Liver (tissue), 8 donors: ENCODE measurements at regions not wholly inside any gene's neighbourhood (a gene's known extent, or its start where the extent isn't known, plus 50 kb on each side); places are given as distances from the start of the nearest gene placed in this dataset.

Experiments used
- DNase-seq: peaks from one replicate; pipeline ENCODE4 v3.0.0-alpha.2; 2017; ENCODE audit warnings: low spot score
- H3K27ac ChIP-seq, 2 donors: one replicate each; pipeline ENCODE4 v1.7.0; 2013; ENCODE audit warnings: inconsistent platforms in 2 of 2, low read length in 2 of 2, control low read depth in 1 of 2, low read depth in 1 of 2, mild to moderate bottlenecking in 1 of 2
- H3K27me3 ChIP-seq, 4 donors: one replicate each; pipeline versions ENCODE4 v1.6.1 to v1.7.0; 2013; ENCODE audit warnings: low read length in 3 of 4, inconsistent platforms in 1 of 4, mild to moderate bottlenecking in 1 of 4, moderate library complexity in 1 of 4; ENCODE audit not compliant: control insufficient read depth in 4 of 4, insufficient read depth in 4 of 4
- H3K36me3 ChIP-seq, 4 donors: one replicate each; pipeline versions ENCODE4 v1.6.1 to v1.7.0; 2013; ENCODE audit warnings: low read length in 3 of 4, mild to moderate bottlenecking in 3 of 4, low read depth in 1 of 4, moderate library complexity in 1 of 4; ENCODE audit not compliant: control insufficient read depth in 4 of 4, insufficient read depth in 3 of 4
- H3K4me1 ChIP-seq, 4 donors: one replicate each; pipeline versions ENCODE4 v1.6.1 to v1.7.0; 2013; ENCODE audit warnings: low read length in 3 of 4, mild to moderate bottlenecking in 3 of 4, moderate library complexity in 1 of 4; ENCODE audit not compliant: control insufficient read depth in 4 of 4, insufficient read depth in 4 of 4
- H3K4me3 ChIP-seq, 3 donors: one replicate each; pipeline versions ENCODE4 v1.6.1 to v1.7.0; 2013; ENCODE audit warnings: low read length in 3 of 3, control low read depth in 1 of 3, low read depth in 1 of 3, mild to moderate bottlenecking in 1 of 3
- H3K9ac ChIP-seq, 2 donors: one replicate each; pipeline ENCODE4 v1.7.0; 2013; ENCODE audit warnings: low read length in 2 of 2, mild to moderate bottlenecking in 2 of 2, moderate library complexity in 2 of 2, control low read depth in 1 of 2, low read depth in 1 of 2
- H3K9me3 ChIP-seq, 4 donors: one replicate each; pipeline versions ENCODE4 v1.6.1 to v1.7.0; 2013; ENCODE audit warnings: low read length in 3 of 4; ENCODE audit not compliant: control insufficient read depth in 4 of 4
- EGR1 ChIP-seq, 2 donors: IDR thresholded peaks; 2 replicates each; pipeline ENCODE4 v1.6.1; 2016 to 2018; ENCODE audit warnings: antibody characterized with exemption in 2 of 2, low read depth in 2 of 2
- FOXA1 ChIP-seq: IDR thresholded peaks from 2 replicates; pipeline ENCODE4 v1.6.1; 2016; ENCODE audit warnings: antibody characterized with exemption
- FOXA2 ChIP-seq: IDR thresholded peaks from 2 replicates; pipeline ENCODE4 v1.6.1; 2016; ENCODE audit warnings: antibody characterized with exemption
- GABPA ChIP-seq, 2 donors: IDR thresholded peaks in 1 of 2; conservative IDR thresholded peaks in 1 of 2; 2 replicates each; pipeline ENCODE4 v1.6.1; 2016; ENCODE audit warnings: antibody characterized with exemption in 2 of 2, mild to moderate bottlenecking in 1 of 2, moderate library complexity in 1 of 2
- HNF4A ChIP-seq, 2 donors: conservative IDR thresholded peaks; 2 replicates each; pipeline ENCODE4 v1.6.1; 2016; ENCODE audit warnings: antibody characterized with exemption in 2 of 2, mild to moderate bottlenecking in 2 of 2
- HNF4G ChIP-seq: IDR thresholded peaks from 2 replicates; pipeline ENCODE4 v1.6.1; 2016; ENCODE audit warnings: antibody characterized with exemption
- JUND ChIP-seq, 2 donors: IDR thresholded peaks; 2 replicates each; pipeline ENCODE4 v1.6.1; 2016; ENCODE audit warnings: antibody characterized with exemption in 2 of 2
- NR2F2 ChIP-seq: IDR thresholded peaks from 2 replicates; pipeline ENCODE4 v1.6.1; 2016; ENCODE audit warnings: antibody characterized with exemption
- RAD21 ChIP-seq, 2 donors: IDR thresholded peaks; 2 replicates each; pipeline ENCODE4 v1.6.1; 2016; ENCODE audit warnings: antibody characterized with exemption in 2 of 2, mild to moderate bottlenecking in 2 of 2
- RXRA ChIP-seq, 2 donors: IDR thresholded peaks; 2 replicates each; pipeline ENCODE4 v1.6.1; 2017 to 2018; ENCODE audit warnings: antibody characterized with exemption in 2 of 2, mild to moderate bottlenecking in 1 of 2
- SP1 ChIP-seq: IDR thresholded peaks from 2 replicates; pipeline ENCODE4 v1.6.1; 2018; ENCODE audit warnings: antibody characterized with exemption, mild to moderate bottlenecking
- TAF1 ChIP-seq: conservative IDR thresholded peaks from 2 replicates; pipeline ENCODE4 v1.6.1; 2016; ENCODE audit warnings: antibody characterized with exemption, mild to moderate bottlenecking
- YY1 ChIP-seq: IDR thresholded peaks from 2 replicates; pipeline ENCODE4 v1.6.1; 2016; ENCODE audit warnings: antibody characterized with exemption, mild to moderate bottlenecking
- WGBS: extraction: QIAGEN DNeasy Blood & Tissue Kit; methylation state at CpG from one replicate; pipeline ENCODE4 v1.1.7; 2013; 5-methylcytosine and 5-hydroxymethylcytosine counted together
- TF ChIP-seq, protein P1 (sequence below): IDR thresholded peaks from 2 replicates; pipeline ENCODE4 v1.6.1; 2016; ENCODE audit warnings: antibody characterized with exemption
- TF ChIP-seq, protein P2 (sequence below): fragments of 150-350 bp; IDR thresholded peaks from 2 replicates; pipeline ENCODE4 v1.5.1; 2017; ENCODE audit warnings: improper control_type of control experiment, low read depth, low read length; ENCODE audit not compliant: missing input control
- TF ChIP-seq, protein P3 (sequence below): IDR thresholded peaks from 2 replicates; pipeline ENCODE4 v1.6.1; 2016; ENCODE audit warnings: antibody characterized with exemption, mild to moderate bottlenecking
- TF ChIP-seq, protein P4 (sequence below): IDR thresholded peaks from 2 replicates; pipeline ENCODE4 v1.6.1; 2016; ENCODE audit warnings: antibody characterized with exemption
- TF ChIP-seq, protein P5 (sequence below): IDR thresholded peaks from 2 replicates; pipeline ENCODE4 v1.6.1; 2016; ENCODE audit warnings: antibody characterized with exemption
- donor health status: healthy.
- donor health status: healthy.
- donor health status: healthy.
- donor health status: healthy.
- donor health status: healthy.

DNA sequence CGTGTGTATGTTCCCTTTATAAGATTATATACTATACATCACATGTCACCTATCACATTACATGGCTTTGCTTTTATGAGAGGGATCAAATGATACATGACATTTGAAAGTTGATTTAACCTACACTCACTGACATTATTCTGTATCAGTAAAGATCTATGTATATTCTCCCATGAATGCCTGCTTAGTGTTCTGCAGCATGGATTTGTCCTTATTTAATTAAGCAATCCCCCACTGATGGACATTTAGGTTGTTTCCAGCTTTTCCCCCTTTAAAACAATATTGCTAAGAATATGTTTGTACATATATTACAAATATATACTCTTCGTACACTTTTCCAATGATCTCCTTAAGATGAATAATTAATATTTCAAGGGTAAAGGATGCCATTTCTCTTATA lies 297.4 kb downstream of the TFAP2C start:
- 45% methylated on average over 2 of the region's 2 CpGs for WGBS
- no peak for DNase-seq
- Histone ChIP-seq H3K27me3 (peaks cover 7 to 46% (median 24%) of the 10 kb centered on the region in 4 donors), H3K9me3 (no peaks in the 10 kb centered on the region), H3K27ac (no peak overlapping the region), H3K36me3 (no peaks in the 10 kb centered on the region), H3K9ac (no peak overlapping the region), H3K4me3 (no peak overlapping the region), H3K4me1 (peaks cover 4 to 9% (median 6%) of the 10 kb centered on the region in 4 donors)
- TF ChIP-seq FOXA2 (no peak), HNF4A (conservative IDR thresholded peaks at IDR 0.05) (no peak), SP1 (no peak), GABPA (IDR thresholded peaks at IDR 0.05 in 1 of 2, conservative IDR thresholded peaks at IDR 0.05 in 1 of 2) (no peak), EGR1 (IDR thresholded peaks at IDR 0.05; ENCODE audit: low read depth in 2 of 2) (no peak), YY1 (no peak), HNF4G (no peak), JUND (IDR thresholded peaks at IDR 0.05) (no peak), NR2F2 (no peak), RAD21 (IDR thresholded peaks at IDR 0.05) (no peak), TAF1 (no peak), RXRA (IDR thresholded peaks at IDR 0.05) (no peak), FOXA1 (no peak)
- TF ChIP-seq, protein P1, sequence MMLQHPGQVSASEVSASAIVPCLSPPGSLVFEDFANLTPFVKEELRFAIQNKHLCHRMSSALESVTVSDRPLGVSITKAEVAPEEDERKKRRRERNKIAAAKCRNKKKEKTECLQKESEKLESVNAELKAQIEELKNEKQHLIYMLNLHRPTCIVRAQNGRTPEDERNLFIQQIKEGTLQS: no peak
- TF ChIP-seq, protein P2, sequence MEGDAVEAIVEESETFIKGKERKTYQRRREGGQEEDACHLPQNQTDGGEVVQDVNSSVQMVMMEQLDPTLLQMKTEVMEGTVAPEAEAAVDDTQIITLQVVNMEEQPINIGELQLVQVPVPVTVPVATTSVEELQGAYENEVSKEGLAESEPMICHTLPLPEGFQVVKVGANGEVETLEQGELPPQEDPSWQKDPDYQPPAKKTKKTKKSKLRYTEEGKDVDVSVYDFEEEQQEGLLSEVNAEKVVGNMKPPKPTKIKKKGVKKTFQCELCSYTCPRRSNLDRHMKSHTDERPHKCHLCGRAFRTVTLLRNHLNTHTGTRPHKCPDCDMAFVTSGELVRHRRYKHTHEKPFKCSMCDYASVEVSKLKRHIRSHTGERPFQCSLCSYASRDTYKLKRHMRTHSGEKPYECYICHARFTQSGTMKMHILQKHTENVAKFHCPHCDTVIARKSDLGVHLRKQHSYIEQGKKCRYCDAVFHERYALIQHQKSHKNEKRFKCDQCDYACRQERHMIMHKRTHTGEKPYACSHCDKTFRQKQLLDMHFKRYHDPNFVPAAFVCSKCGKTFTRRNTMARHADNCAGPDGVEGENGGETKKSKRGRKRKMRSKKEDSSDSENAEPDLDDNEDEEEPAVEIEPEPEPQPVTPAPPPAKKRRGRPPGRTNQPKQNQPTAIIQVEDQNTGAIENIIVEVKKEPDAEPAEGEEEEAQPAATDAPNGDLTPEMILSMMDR: no peak
- TF ChIP-seq, protein P3, sequence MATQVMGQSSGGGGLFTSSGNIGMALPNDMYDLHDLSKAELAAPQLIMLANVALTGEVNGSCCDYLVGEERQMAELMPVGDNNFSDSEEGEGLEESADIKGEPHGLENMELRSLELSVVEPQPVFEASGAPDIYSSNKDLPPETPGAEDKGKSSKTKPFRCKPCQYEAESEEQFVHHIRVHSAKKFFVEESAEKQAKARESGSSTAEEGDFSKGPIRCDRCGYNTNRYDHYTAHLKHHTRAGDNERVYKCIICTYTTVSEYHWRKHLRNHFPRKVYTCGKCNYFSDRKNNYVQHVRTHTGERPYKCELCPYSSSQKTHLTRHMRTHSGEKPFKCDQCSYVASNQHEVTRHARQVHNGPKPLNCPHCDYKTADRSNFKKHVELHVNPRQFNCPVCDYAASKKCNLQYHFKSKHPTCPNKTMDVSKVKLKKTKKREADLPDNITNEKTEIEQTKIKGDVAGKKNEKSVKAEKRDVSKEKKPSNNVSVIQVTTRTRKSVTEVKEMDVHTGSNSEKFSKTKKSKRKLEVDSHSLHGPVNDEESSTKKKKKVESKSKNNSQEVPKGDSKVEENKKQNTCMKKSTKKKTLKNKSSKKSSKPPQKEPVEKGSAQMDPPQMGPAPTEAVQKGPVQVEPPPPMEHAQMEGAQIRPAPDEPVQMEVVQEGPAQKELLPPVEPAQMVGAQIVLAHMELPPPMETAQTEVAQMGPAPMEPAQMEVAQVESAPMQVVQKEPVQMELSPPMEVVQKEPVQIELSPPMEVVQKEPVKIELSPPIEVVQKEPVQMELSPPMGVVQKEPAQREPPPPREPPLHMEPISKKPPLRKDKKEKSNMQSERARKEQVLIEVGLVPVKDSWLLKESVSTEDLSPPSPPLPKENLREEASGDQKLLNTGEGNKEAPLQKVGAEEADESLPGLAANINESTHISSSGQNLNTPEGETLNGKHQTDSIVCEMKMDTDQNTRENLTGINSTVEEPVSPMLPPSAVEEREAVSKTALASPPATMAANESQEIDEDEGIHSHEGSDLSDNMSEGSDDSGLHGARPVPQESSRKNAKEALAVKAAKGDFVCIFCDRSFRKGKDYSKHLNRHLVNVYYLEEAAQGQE: no peak
- TF ChIP-seq, protein P4, sequence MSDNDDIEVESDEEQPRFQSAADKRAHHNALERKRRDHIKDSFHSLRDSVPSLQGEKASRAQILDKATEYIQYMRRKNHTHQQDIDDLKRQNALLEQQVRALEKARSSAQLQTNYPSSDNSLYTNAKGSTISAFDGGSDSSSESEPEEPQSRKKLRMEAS: no peak
- TF ChIP-seq, protein P5, sequence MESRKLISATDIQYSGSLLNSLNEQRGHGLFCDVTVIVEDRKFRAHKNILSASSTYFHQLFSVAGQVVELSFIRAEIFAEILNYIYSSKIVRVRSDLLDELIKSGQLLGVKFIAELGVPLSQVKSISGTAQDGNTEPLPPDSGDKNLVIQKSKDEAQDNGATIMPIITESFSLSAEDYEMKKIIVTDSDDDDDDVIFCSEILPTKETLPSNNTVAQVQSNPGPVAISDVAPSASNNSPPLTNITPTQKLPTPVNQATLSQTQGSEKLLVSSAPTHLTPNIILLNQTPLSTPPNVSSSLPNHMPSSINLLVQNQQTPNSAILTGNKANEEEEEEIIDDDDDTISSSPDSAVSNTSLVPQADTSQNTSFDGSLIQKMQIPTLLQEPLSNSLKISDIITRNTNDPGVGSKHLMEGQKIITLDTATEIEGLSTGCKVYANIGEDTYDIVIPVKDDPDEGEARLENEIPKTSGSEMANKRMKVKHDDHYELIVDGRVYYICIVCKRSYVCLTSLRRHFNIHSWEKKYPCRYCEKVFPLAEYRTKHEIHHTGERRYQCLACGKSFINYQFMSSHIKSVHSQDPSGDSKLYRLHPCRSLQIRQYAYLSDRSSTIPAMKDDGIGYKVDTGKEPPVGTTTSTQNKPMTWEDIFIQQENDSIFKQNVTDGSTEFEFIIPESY: no peak
